SKM-1 (cell line): ENCODE measurements at regions not wholly inside any gene's neighbourhood (a gene's known extent, or its start where the extent isn't known, plus 50 kb on each side); places are given as distances from the start of the nearest gene placed in this dataset.

Experiments
- DNase-seq: peaks from one replicate; lab custom pipeline; 2025; ENCODE audit not compliant: unreplicated experiment; lab: John Stamatoyannopoulos, UW

DNA sequence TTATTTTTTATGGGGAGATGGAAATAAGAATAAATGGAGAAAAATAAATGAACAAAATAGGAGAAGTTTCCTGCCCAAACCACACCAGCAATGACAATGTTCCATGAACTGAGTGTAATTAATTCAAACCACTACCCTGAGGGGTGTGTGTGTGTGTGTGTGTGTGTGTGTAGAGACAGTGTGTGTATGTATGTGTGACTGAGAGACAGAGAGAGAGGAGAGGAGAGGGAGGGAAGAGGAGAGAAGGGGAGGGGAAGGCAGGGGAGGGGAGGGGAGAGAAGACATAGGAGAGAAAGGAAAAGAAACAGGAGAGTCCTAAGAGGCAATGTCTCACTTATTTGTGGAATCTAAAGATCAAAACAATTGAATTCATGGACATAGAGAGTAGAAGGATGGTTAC, 65.0 kb upstream of the POU2AF1 start:
- no peak for DNase-seq

GRCh38 chr11:111443640-111444039, 64.6 kb upstream of the POU2AF1 start:
- DNase-seq, result no peak

DNA sequence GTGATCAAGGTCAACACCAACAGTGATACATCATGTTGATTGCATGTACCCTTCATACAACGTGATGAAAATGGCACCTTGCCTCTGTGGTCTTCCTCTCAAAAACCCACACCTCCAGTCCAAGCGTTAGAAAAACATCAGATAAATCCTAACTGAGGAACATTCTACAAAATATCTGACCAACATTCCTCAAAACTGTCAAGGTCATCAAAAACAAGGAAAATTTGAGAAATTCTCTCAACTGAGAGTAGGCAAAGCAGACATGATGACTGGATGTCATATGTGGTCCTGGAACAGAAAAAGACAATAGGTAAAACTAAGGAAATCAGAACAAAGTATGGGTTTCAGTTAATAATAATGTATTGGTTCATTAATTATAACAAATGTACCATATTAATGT, 64.0 kb upstream of the POU2AF1 start:
- no peak for DNase-seq

DNA sequence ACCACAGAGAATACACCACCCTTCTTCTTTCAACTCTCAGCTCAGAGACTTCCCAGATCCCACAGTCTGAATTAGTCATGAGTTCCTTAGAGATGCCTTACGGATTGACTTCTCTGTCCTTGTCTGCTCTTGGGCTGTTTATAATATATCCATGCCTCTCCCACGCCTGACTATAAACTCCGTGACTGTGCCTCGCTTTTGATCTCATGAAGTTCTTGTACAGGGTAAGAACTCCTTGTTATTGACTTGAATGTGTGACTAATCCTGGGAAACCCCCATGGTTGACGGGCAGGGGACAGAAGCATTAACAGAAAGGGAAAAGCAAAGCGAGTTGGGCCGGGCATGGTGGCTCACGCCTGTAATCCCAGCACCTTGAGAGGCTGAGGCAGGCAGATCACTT, 62.4 kb upstream of the POU2AF1 start:
- DNase-seq, result no peak

- no peak for DNase-seq
Measured at GRCh38 chr11:111440416-111441205, 61.5 kb upstream of the POU2AF1 start.

GRCh38 chr11:111439901-111440300, 60.8 kb upstream of the POU2AF1 start:
- no peak for DNase-seq

DNA sequence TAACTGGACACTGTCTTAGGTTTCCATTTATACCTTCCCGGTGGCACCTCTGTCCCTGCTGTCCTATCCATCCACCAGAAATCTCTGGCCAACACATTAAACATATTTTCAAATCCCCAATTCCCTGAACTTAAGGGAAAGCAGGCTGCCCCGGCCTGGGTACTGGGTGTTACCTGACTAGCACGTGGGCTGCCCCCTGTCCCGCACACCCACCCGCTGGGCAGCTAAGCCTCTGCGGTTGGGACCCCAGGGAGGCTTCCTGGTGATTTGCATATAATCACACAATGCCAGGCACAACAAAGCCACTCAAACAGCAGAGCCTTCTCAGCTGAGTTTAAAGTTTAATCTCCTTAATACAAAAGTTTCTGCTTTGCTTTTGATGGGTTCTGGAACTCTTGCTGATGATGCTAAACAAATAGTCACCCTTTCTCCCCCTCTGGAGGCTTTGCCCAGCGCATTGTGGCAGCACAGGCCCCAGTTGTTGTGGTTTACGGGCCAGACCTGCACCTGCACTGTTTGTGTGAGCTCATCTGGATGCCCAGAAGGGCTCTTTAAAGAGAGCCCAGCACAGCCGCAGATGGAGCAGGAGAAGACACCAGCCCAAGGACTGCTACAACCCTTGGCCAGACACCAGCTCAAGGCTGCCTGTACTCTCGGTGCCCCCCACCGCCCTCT, 59.9 kb upstream of the POU2AF1 start:
- DNase-seq, result no peak

- no peak for DNase-seq
Measured at GRCh38 chr11:111438168-111438567, 59.1 kb upstream of the POU2AF1 start.

- no peak for DNase-seq
Measured at GRCh38 chr11:111435046-111435698, 56.1 kb upstream of the POU2AF1 start.

- DNase-seq, result peak; percentile 76
Measured at GRCh38 chr11:111429066-111429506, 50.0 kb upstream of the POU2AF1 start.
